T-helper 9 cell (primary cell): ENCODE measurements at regions not wholly inside any gene's neighbourhood (a gene's known extent, or its start where the extent isn't known, plus 50 kb on each side); places are given as distances from the start of the nearest gene placed in this dataset.

Experiments used
- DNase-seq: peaks from one replicate; pipeline ENCODE4 v3.0.0-alpha.2; 2020

GRCh38 chr5:158397278-158397677 lies 538.3 kb upstream of the CLINT1 start:
- no peak for DNase-seq

- DNase-seq = no peak
Measured at GRCh38 chr5:158394102-158394501, 535.2 kb upstream of the CLINT1 start.

- no peak for DNase-seq
Measured at GRCh38 chr5:158393457-158393856, 534.5 kb upstream of the CLINT1 start.

- DNase-seq = no peak
Measured at GRCh38 chr5:158392753-158393152, 533.8 kb upstream of the CLINT1 start.

- DNase-seq = no peak
Measured at GRCh38 chr5:158390577-158390976, 531.6 kb upstream of the CLINT1 start.

GRCh38 chr5:158389786-158390185 lies 530.8 kb upstream of the CLINT1 start:
- no peak for DNase-seq

- no peak for DNase-seq
Measured at GRCh38 chr5:158388021-158388420, 529.1 kb upstream of the CLINT1 start.

GRCh38 chr5:158387499-158387898 lies 528.6 kb upstream of the CLINT1 start:
- DNase-seq = no peak

GRCh38 chr5:158385982-158386381 lies 527.0 kb upstream of the CLINT1 start:
- DNase-seq = no peak

- no peak for DNase-seq
Measured at GRCh38 chr5:158384535-158385481, 525.9 kb upstream of the CLINT1 start.

GRCh38 chr5:158383486-158383885 lies 524.5 kb upstream of the CLINT1 start:
- no peak for DNase-seq

- no peak for DNase-seq
Measured at GRCh38 chr5:158382473-158382872, 523.5 kb upstream of the CLINT1 start.

GRCh38 chr5:158381614-158382160 lies 522.7 kb upstream of the CLINT1 start:
- DNase-seq = no peak

GRCh38 chr5:158380661-158381060 lies 521.7 kb upstream of the CLINT1 start:
- no peak for DNase-seq

- no peak for DNase-seq
Measured at GRCh38 chr5:158378931-158379330, 520.0 kb upstream of the CLINT1 start.

- DNase-seq = no peak
Measured at GRCh38 chr5:158376679-158377078, 517.7 kb upstream of the CLINT1 start.

GRCh38 chr5:158375531-158375930 lies 516.6 kb upstream of the CLINT1 start:
- no peak for DNase-seq

- DNase-seq = no peak
Measured at GRCh38 chr5:158373608-158374395, 514.9 kb upstream of the CLINT1 start.

- no peak for DNase-seq
Measured at GRCh38 chr5:158369241-158369640, 510.3 kb upstream of the CLINT1 start.

- no peak for DNase-seq
Measured at GRCh38 chr5:158368686-158369085, 509.7 kb upstream of the CLINT1 start.

GRCh38 chr5:158364367-158364766 lies 505.4 kb upstream of the CLINT1 start:
- DNase-seq = no peak

- no peak for DNase-seq
Measured at GRCh38 chr5:158354958-158355357, 496.0 kb upstream of the CLINT1 start.

GRCh38 chr5:158351485-158352125 lies 492.7 kb upstream of the CLINT1 start:
- no peak for DNase-seq
